ENCODE measurements at regions not wholly inside any gene's neighbourhood (a gene's known extent, or its start where the extent isn't known, plus 50 kb on each side); places are given as distances from the start of the nearest gene placed in this dataset.

- TF ChIP-seq CTCF (IDR thresholded peaks at IDR 0.05) (no peak), POLR2A (IDR thresholded peaks at IDR 0.05) (no peak)
These were observed 98.9 kb upstream of the MAFB start for GRCh38 chr20:40787941-40788340.

Data from testis (tissue), 2 donors.